ENCODE measurements at regions not wholly inside any gene's neighbourhood (a gene's known extent, or its start where the extent isn't known, plus 50 kb on each side); places are given as distances from the start of the nearest gene placed in this dataset.

GRCh38 chr2:237150186-237150585 is 64.5 kb downstream of the COPS8 start:
- no peak for TF ChIP-seq TEAD4 (IDR thresholded peaks at IDR 0.05)
- no peak for TF ChIP-seq EGR1 (IDR thresholded peaks at IDR 0.05)
- no peak for TF ChIP-seq EP300 (IDR thresholded peaks at IDR 0.05; ENCODE audit: borderline replicate concordance)
- TF ChIP-seq FOXM1 (IDR thresholded peaks at IDR 0.05; ENCODE audit: borderline replicate concordance, low read depth) = no peak
- no peak for TF ChIP-seq REST (IDR thresholded peaks at IDR 0.05; ENCODE audit: low read depth)

- no peak for TF ChIP-seq REST (IDR thresholded peaks at IDR 0.05; ENCODE audit: low read depth)
- TF ChIP-seq TAF1 (IDR thresholded peaks at IDR 0.05; ENCODE audit: low read depth) = no peak
- no peak for TF ChIP-seq USF1 (IDR thresholded peaks at IDR 0.05)
- no peak for TF ChIP-seq FOXM1 (IDR thresholded peaks at IDR 0.05; ENCODE audit: borderline replicate concordance, low read depth)
- TF ChIP-seq EP300 (IDR thresholded peaks at IDR 0.05; ENCODE audit: borderline replicate concordance) = no peak
- TF ChIP-seq MAX (IDR thresholded peaks at IDR 0.05) = no peak
- no peak for TF ChIP-seq CREB1 (IDR thresholded peaks at IDR 0.05; ENCODE audit: low read depth)
- TF ChIP-seq EGR1 (IDR thresholded peaks at IDR 0.05) = no peak
- no peak for TF ChIP-seq RAD21 (IDR thresholded peaks at IDR 0.05; ENCODE audit: low read depth)
- no peak for TF ChIP-seq TCF12 (IDR thresholded peaks at IDR 0.05; ENCODE audit: low read depth)
Measured at GRCh38 chr2:237150831-237151375, 65.2 kb downstream of the COPS8 start.

- no peak for TF ChIP-seq YY1 (IDR thresholded peaks at IDR 0.05; ENCODE audit: low read depth)
- no peak for TF ChIP-seq NFIC (IDR thresholded peaks at IDR 0.05)
- no peak for TF ChIP-seq ZBTB7A (IDR thresholded peaks at IDR 0.05; ENCODE audit: low read depth)
- no peak for TF ChIP-seq FOXM1 (IDR thresholded peaks at IDR 0.05; ENCODE audit: borderline replicate concordance, low read depth)
Measured at GRCh38 chr2:237152361-237152760, 66.7 kb downstream of the COPS8 start.

GRCh38 chr2:237153181-237153580 is 67.5 kb downstream of the COPS8 start:
- TF ChIP-seq YY1 (IDR thresholded peaks at IDR 0.05; ENCODE audit: low read depth) = no peak
- TF ChIP-seq ZBTB7A (IDR thresholded peaks at IDR 0.05; ENCODE audit: low read depth) = no peak
- no peak for TF ChIP-seq USF1 (IDR thresholded peaks at IDR 0.05)
- TF ChIP-seq REST (IDR thresholded peaks at IDR 0.05; ENCODE audit: low read depth) = no peak
- no peak for TF ChIP-seq TCF12 (IDR thresholded peaks at IDR 0.05; ENCODE audit: low read depth)
- TF ChIP-seq EP300 (IDR thresholded peaks at IDR 0.05; ENCODE audit: borderline replicate concordance) = no peak
- TF ChIP-seq TAF1 (IDR thresholded peaks at IDR 0.05; ENCODE audit: low read depth) = no peak
- no peak for TF ChIP-seq MAX (IDR thresholded peaks at IDR 0.05)

GRCh38 chr2:237154082-237154638 is 68.5 kb downstream of the COPS8 start:
- TF ChIP-seq RAD21 (IDR thresholded peaks at IDR 0.05; ENCODE audit: low read depth) (peak; percentile 92), YY1 (IDR thresholded peaks at IDR 0.05; ENCODE audit: low read depth) (no peak)
